ENCODE measurements at regions not wholly inside any gene's neighbourhood (a gene's known extent, or its start where the extent isn't known, plus 50 kb on each side); places are given as distances from the start of the nearest gene placed in this dataset.

DNA sequence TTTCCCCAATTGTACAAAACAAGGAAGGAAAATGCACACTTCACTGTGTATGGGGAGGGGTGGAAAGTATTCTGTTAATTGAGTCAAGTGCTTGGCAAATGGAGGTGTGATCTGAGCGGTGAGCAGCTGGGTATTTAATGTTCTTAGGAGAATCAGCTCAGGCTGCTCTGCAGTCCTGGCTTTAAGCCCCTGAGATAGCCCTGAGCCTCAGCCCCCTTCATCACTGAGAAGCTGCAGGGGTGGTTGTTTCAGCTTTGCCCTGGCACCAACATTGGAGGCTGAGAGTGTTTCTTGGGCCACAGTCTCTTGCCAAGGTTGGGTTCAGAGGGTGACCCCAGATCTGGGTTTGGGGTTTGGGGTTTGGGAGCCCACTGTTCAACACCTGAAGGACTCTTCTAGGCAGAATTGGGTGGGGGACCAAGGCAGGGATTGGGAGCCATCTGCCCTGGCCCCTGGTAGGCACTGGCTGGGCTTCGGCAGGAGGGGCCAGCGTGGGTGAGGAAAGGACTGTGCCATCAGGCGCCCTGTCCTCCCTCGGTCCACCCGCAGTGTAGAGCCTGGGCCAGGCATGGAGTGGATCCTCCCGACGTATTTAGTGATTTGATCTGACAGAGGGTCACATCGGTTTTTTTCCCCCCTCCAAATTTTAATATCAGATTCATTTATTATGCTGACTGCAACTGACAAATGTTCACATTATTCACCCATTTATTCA lies 66.7 kb upstream of the ZNF536 start:
- intact Hi-C loops (cut with micrococcal nuclease) = no loop called here
- no peak overlapping the region for H3K27ac Mint-ChIP-seq
- DNase-seq (no peak), ATAC-seq (ENCODE audit: low read depth) (no peak)
- Histone ChIP-seq H3K27me3 (replicated peaks in 1 of 4; ENCODE audit: control extremely low read depth in 1 of 4, control insufficient read depth in 3 of 4, insufficient read depth in 4 of 4, low read length in 3 of 4) (no peaks in the 10 kb centered on the region), H3K79me2 (ENCODE audit: control insufficient read depth, insufficient read depth, low read length) (no peaks in the 10 kb centered on the region), H3K4me1 (ENCODE audit: control insufficient read depth in 2 of 2, insufficient read depth in 2 of 2, low read length in 2 of 2) (no peaks in the 10 kb centered on the region), H4K20me1 (ENCODE audit: control insufficient read depth, insufficient read depth, low read length, poor library complexity, severe bottlenecking) (no peaks in the 10 kb centered on the region), H3K36me3 (replicated peaks in 1 of 2; ENCODE audit: control extremely low read depth in 1 of 2, control insufficient read depth in 1 of 2, extremely low read depth in 1 of 2, insufficient read depth in 2 of 2, low read length in 1 of 2) (no peaks in the 10 kb centered on the region), H3K9ac (ENCODE audit: low read length) (no peak overlapping the region), H3K9me3 (ENCODE audit: control extremely low read depth in 1 of 3, control insufficient read depth in 2 of 3, insufficient read depth in 1 of 3, low read length in 2 of 3) (peaks cover 0 to 20% (median 0%) of the 10 kb centered on the region in 3 donors), H3K4me3 (ENCODE audit: control extremely low read depth in 1 of 5, extremely low read depth in 1 of 5, insufficient read depth in 1 of 5, low read depth in 2 of 5, low read length in 4 of 5) (no peak overlapping the region), H3K4me2 (replicated peaks; ENCODE audit: low read depth, low read length, poor library complexity, severe bottlenecking) (no peak overlapping the region), H3K27ac (ENCODE audit: low read length in 2 of 2) (no peak overlapping the region), H2AFZ (ENCODE audit: insufficient read depth, low read depth, low read length, poor library complexity, severe bottlenecking) (no peak overlapping the region)
- H3K4me3 Mint-ChIP-seq = no peak overlapping the region
- CTCF ChIA-PET = no interaction called here
- TF ChIP-seq EZH2 (IDR thresholded peaks at IDR 0.05; ENCODE audit: borderline replicate concordance, insufficient read depth, low read depth, low read length, poor library complexity, severe bottlenecking) = no peak
- TF ChIP-seq CTCF (IDR thresholded peaks at IDR 0.05) = no peak
- POLR2A ChIA-PET = no interaction called here
- 91% methylated on average over 5 of the region's 9 CpGs for WGBS (ENCODE audit: insufficient coverage)
- no peaks in the 10 kb centered on the region for H3K4me1 Mint-ChIP-seq
- peaks cover 3% of the 10 kb centered on the region for H3K9me3 Mint-ChIP-seq (ENCODE audit: insufficient read depth)
- no peaks in the 10 kb centered on the region for H3K27me3 Mint-ChIP-seq

- ATAC-seq (ENCODE audit: low read depth) = no peak
- no peak for DNase-seq
- no peaks in the 10 kb centered on the region for H3K4me1 ChIP-seq (ENCODE audit: control insufficient read depth in 2 of 2, insufficient read depth in 2 of 2, low read length in 2 of 2)
- TF ChIP-seq EZH2 (IDR thresholded peaks at IDR 0.05; ENCODE audit: borderline replicate concordance, insufficient read depth, low read depth, low read length, poor library complexity, severe bottlenecking) = no peak
- no peak for TF ChIP-seq CTCF (IDR thresholded peaks at IDR 0.05)
- no peak overlapping the region for H3K4me2 ChIP-seq (replicated peaks; ENCODE audit: low read depth, low read length, poor library complexity, severe bottlenecking)
- no peaks in the 10 kb centered on the region for H3K79me2 ChIP-seq (ENCODE audit: control insufficient read depth, insufficient read depth, low read length)
- intact Hi-C loops (cut with micrococcal nuclease) = no loop called here
- POLR2A ChIA-PET = no interaction called here
- H3K9me3 ChIP-seq (ENCODE audit: control extremely low read depth in 1 of 3, control insufficient read depth in 2 of 3, insufficient read depth in 1 of 3, low read length in 2 of 3) = peaks cover 0 to 27% (median 0%) of the 10 kb centered on the region in 3 donors
- H2AFZ ChIP-seq (ENCODE audit: insufficient read depth, low read depth, low read length, poor library complexity, severe bottlenecking) = no peak overlapping the region
- Mint-ChIP-seq H3K27me3 (no peaks in the 10 kb centered on the region), H3K4me1 (no peaks in the 10 kb centered on the region), H3K4me3 (no peak overlapping the region), H3K9me3 (ENCODE audit: insufficient read depth) (peaks cover 3% of the 10 kb centered on the region), H3K27ac (no peak overlapping the region)
- no peak overlapping the region for H3K27ac ChIP-seq (ENCODE audit: low read length in 2 of 2)
- H4K20me1 ChIP-seq (ENCODE audit: control insufficient read depth, insufficient read depth, low read length, poor library complexity, severe bottlenecking) = no peaks in the 10 kb centered on the region
- no peak overlapping the region for H3K9ac ChIP-seq (ENCODE audit: low read length)
- CTCF ChIA-PET = no interaction called here
- H3K36me3 ChIP-seq (replicated peaks in 1 of 2; ENCODE audit: control extremely low read depth in 1 of 2, control insufficient read depth in 1 of 2, extremely low read depth in 1 of 2, insufficient read depth in 2 of 2, low read length in 1 of 2) = no peaks in the 10 kb centered on the region
- WGBS (ENCODE audit: insufficient coverage) = 82% methylated on average over 10 of the region's 13 CpGs
- no peak overlapping the region for H3K4me3 ChIP-seq (ENCODE audit: control extremely low read depth in 1 of 5, extremely low read depth in 1 of 5, insufficient read depth in 1 of 5, low read depth in 2 of 5, low read length in 4 of 5)
- no peaks in the 10 kb centered on the region for H3K27me3 ChIP-seq (replicated peaks in 1 of 4; ENCODE audit: control extremely low read depth in 1 of 4, control insufficient read depth in 3 of 4, insufficient read depth in 4 of 4, low read length in 3 of 4)
Observed at GRCh38 chr19:30307191-30307974, 64.8 kb upstream of the ZNF536 start.
